Hepatocyte (in vitro differentiated cells): ENCODE measurements at regions not wholly inside any gene's neighbourhood (a gene's known extent, or its start where the extent isn't known, plus 50 kb on each side); places are given as distances from the start of the nearest gene placed in this dataset.

Source experiments
- EZH2 ChIP-seq: fragments of 200-600 bp; sonication (generic); IDR thresholded peaks from 2 replicates; pipeline ENCODE4 v1.6.1; 2016; ENCODE audit warnings: antibody characterized with exemption, mild to moderate bottlenecking, borderline replicate concordance
- EZH2phosphoT487 ChIP-seq: fragments of 200-600 bp; sonication (generic); IDR thresholded peaks from one replicate; pipeline ENCODE4 v1.6.1; 2018; ENCODE audit warnings: antibody characterized with exemption, mild to moderate bottlenecking, low read depth, moderate library complexity; ENCODE audit not compliant: unreplicated experiment, severe bottlenecking
- TF ChIP-seq, protein P1 (sequence below): fragments of 200-600 bp; sonication (generic); IDR thresholded peaks from 2 replicates; pipeline ENCODE4 v1.5.1; 2016; ENCODE audit warnings: antibody characterized with exemption, mild to moderate bottlenecking; ENCODE audit not compliant: poor library complexity

GRCh38 chr3:74435631-74436030 is 178.8 kb downstream of the CNTN3 start:
- TF ChIP-seq, protein P1, sequence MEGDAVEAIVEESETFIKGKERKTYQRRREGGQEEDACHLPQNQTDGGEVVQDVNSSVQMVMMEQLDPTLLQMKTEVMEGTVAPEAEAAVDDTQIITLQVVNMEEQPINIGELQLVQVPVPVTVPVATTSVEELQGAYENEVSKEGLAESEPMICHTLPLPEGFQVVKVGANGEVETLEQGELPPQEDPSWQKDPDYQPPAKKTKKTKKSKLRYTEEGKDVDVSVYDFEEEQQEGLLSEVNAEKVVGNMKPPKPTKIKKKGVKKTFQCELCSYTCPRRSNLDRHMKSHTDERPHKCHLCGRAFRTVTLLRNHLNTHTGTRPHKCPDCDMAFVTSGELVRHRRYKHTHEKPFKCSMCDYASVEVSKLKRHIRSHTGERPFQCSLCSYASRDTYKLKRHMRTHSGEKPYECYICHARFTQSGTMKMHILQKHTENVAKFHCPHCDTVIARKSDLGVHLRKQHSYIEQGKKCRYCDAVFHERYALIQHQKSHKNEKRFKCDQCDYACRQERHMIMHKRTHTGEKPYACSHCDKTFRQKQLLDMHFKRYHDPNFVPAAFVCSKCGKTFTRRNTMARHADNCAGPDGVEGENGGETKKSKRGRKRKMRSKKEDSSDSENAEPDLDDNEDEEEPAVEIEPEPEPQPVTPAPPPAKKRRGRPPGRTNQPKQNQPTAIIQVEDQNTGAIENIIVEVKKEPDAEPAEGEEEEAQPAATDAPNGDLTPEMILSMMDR, result no peak
- TF ChIP-seq EZH2, result no peak
- no peak for TF ChIP-seq EZH2phosphoT487
